ENCODE measurements at regions not wholly inside any gene's neighbourhood (a gene's known extent, or its start where the extent isn't known, plus 50 kb on each side); places are given as distances from the start of the nearest gene placed in this dataset.

DNA sequence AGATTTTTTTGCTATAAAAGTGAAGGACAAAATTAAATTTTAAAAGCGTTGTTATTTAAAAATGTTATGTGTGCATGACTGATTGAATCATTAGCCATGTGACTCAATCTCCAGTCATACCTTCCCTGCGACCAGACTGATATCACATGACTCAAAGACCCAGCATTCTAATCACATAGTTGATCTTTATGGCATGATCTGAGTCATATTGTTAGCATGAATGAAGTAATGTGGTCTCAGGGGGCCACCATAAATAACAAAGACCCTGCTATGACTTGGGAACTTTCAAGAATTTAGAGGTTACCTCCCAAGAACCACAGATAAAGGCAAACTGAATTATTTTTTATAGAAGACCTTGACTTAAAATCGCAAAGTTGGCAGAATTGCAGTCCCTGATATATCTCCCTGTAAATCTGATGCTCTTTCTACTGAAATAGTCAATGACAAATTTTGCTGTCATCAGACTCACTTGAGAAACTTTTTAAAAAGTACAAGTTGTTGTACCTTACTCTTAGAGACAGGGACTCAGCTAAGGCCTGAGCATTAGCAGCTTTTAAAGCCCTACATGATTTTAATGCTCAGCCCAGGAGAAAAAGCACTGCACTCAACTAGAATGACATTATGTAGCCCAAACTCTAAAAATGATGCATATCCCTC lies 717.3 kb downstream of the XPNPEP1 start:
- TF ChIP-seq POLR2AphosphoS5 (IDR thresholded peaks at IDR 0.05) (no peak), EP300 (IDR thresholded peaks at IDR 0.05) (no peak), POLR2A (IDR thresholded peaks at IDR 0.05) (no peak)
- TF ChIP-seq, protein P1, sequence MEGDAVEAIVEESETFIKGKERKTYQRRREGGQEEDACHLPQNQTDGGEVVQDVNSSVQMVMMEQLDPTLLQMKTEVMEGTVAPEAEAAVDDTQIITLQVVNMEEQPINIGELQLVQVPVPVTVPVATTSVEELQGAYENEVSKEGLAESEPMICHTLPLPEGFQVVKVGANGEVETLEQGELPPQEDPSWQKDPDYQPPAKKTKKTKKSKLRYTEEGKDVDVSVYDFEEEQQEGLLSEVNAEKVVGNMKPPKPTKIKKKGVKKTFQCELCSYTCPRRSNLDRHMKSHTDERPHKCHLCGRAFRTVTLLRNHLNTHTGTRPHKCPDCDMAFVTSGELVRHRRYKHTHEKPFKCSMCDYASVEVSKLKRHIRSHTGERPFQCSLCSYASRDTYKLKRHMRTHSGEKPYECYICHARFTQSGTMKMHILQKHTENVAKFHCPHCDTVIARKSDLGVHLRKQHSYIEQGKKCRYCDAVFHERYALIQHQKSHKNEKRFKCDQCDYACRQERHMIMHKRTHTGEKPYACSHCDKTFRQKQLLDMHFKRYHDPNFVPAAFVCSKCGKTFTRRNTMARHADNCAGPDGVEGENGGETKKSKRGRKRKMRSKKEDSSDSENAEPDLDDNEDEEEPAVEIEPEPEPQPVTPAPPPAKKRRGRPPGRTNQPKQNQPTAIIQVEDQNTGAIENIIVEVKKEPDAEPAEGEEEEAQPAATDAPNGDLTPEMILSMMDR (IDR thresholded peaks at IDR 0.05) = no peak
